Mammary epithelial cell (primary cell): ENCODE measurements at regions not wholly inside any gene's neighbourhood (a gene's known extent, or its start where the extent isn't known, plus 50 kb on each side); places are given as distances from the start of the nearest gene placed in this dataset.

Experiments used
- EZH2 ChIP-seq: IDR thresholded peaks from 2 replicates; pipeline ENCODE4 v1.6.1; 2012; ENCODE audit warnings: low read length, inconsistent platforms, borderline replicate concordance
- TF ChIP-seq, protein P1 (sequence below), 2 donors: IDR thresholded peaks in 1 of 2; conservative IDR thresholded peaks in 1 of 2; 2 replicates each; pipeline ENCODE4 v1.5.1; 2011 to 2012; ENCODE audit warnings: inconsistent platforms in 2 of 2, low read length in 2 of 2, mild to moderate bottlenecking in 2 of 2, control low read depth in 1 of 2, low read depth in 1 of 2; ENCODE audit not compliant: insufficient read depth in 1 of 2; ENCODE audit errors: extremely low read depth in 1 of 2

- TF ChIP-seq, protein P1, sequence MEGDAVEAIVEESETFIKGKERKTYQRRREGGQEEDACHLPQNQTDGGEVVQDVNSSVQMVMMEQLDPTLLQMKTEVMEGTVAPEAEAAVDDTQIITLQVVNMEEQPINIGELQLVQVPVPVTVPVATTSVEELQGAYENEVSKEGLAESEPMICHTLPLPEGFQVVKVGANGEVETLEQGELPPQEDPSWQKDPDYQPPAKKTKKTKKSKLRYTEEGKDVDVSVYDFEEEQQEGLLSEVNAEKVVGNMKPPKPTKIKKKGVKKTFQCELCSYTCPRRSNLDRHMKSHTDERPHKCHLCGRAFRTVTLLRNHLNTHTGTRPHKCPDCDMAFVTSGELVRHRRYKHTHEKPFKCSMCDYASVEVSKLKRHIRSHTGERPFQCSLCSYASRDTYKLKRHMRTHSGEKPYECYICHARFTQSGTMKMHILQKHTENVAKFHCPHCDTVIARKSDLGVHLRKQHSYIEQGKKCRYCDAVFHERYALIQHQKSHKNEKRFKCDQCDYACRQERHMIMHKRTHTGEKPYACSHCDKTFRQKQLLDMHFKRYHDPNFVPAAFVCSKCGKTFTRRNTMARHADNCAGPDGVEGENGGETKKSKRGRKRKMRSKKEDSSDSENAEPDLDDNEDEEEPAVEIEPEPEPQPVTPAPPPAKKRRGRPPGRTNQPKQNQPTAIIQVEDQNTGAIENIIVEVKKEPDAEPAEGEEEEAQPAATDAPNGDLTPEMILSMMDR (conservative IDR thresholded peaks at IDR 0.05 in 1 of 2, IDR thresholded peaks at IDR 0.05 in 1 of 2; ENCODE audit: extremely low read depth in 1 of 2, insufficient read depth in 1 of 2, low read depth in 1 of 2, low read length in 2 of 2) = no peak
- TF ChIP-seq EZH2 = no peak
Measured at GRCh38 chr20:56175884-56176283, 72.6 kb upstream of the MC3R start.
